GM23248 (cell line): ENCODE measurements at regions not wholly inside any gene's neighbourhood (a gene's known extent, or its start where the extent isn't known, plus 50 kb on each side); places are given as distances from the start of the nearest gene placed in this dataset.

Source experiments
- DNase-seq: peaks from one replicate; pipeline ENCODE4 v3.0.0-alpha.2; 2015
- H2AFZ ChIP-seq: fragments of 200-600 bp; sonication (generic); 2 replicates; pipeline ENCODE4 v1.6.1; 2016; ENCODE audit warnings: antibody characterized with exemption
- H3F3A ChIP-seq: fragments of 200-600 bp; sonication (generic); 2 replicates; pipeline ENCODE4 v1.6.1; 2016; ENCODE audit warnings: mild to moderate bottlenecking, antibody characterized with exemption, mixed run types; ENCODE audit not compliant: insufficient read depth
- H3K27ac ChIP-seq: fragments of 200-600 bp; sonication (generic); 2 replicates; pipeline ENCODE4 v1.5.1; 2016; ENCODE audit warnings: mild to moderate bottlenecking
- H3K27me3 ChIP-seq: fragments of 200-600 bp; sonication (generic); replicated peaks from 2 replicates; pipeline ENCODE4 v1.6.1; 2016; ENCODE audit warnings: mild to moderate bottlenecking; ENCODE audit not compliant: insufficient read depth
- H3K36me3 ChIP-seq: fragments of 200-600 bp; sonication (generic); 2 replicates; pipeline ENCODE4 v1.6.1; 2016; ENCODE audit warnings: low read depth, mild to moderate bottlenecking
- H3K4me1 ChIP-seq: fragments of 200-600 bp; sonication (generic); 2 replicates; pipeline ENCODE4 v1.6.1; 2016; ENCODE audit warnings: mild to moderate bottlenecking; ENCODE audit not compliant: insufficient read depth
- H3K4me2 ChIP-seq: fragments of 200-600 bp; sonication (generic); one replicate; pipeline ENCODE4 v1.6.1; 2016; ENCODE audit warnings: mild to moderate bottlenecking; ENCODE audit not compliant: unreplicated experiment
- H3K4me3 ChIP-seq: fragments of 200-600 bp; sonication (generic); 2 replicates; pipeline ENCODE4 v1.5.1; 2016; ENCODE audit warnings: mild to moderate bottlenecking
- H3K79me2 ChIP-seq: fragments of 200-600 bp; sonication (generic); 2 replicates; pipeline ENCODE4 v1.6.1; 2016; ENCODE audit warnings: mild to moderate bottlenecking; ENCODE audit not compliant: insufficient read depth
- H3K9ac ChIP-seq: fragments of 200-600 bp; sonication (generic); 2 replicates; pipeline ENCODE4 v1.6.1; 2016; ENCODE audit warnings: mild to moderate bottlenecking
- H3K9me2 ChIP-seq: fragments of 200-600 bp; sonication (generic); 2 replicates; pipeline ENCODE4 v1.6.1; 2016; ENCODE audit warnings: mixed run types, mild to moderate bottlenecking, moderate library complexity; ENCODE audit not compliant: insufficient read depth
- H3K9me3 ChIP-seq: fragments of 200-600 bp; sonication (generic); one replicate; pipeline ENCODE4 v1.6.1; 2017; ENCODE audit warnings: low read depth
- H4K20me1 ChIP-seq: fragments of 200-600 bp; sonication (generic); 2 replicates; pipeline ENCODE4 v1.6.0; 2016; ENCODE audit not compliant: insufficient read depth
- EZH2 ChIP-seq: fragments of 200-600 bp; sonication (generic); IDR thresholded peaks from 2 replicates; pipeline ENCODE4 v1.6.1; 2018; ENCODE audit warnings: antibody characterized with exemption, mild to moderate bottlenecking; ENCODE audit not compliant: insufficient read depth, poor library complexity, severe bottlenecking
- EZH2phosphoT487 ChIP-seq: fragments of 200-600 bp; sonication (generic); IDR thresholded peaks from 2 replicates; pipeline ENCODE4 v1.6.1; 2018; ENCODE audit warnings: antibody characterized with exemption, moderate library complexity, mild to moderate bottlenecking, low read depth; ENCODE audit not compliant: insufficient read depth
- WGBS, 2 experiments: methylation state at CpG; one replicate each; pipeline ENCODE4 v1.1.6; 2015 to 2017; ENCODE audit warnings: low lambda C conversion rate in 2 of 2, low coverage in 1 of 2; ENCODE audit errors: missing lambda C conversion rate in 2 of 2; 5-methylcytosine and 5-hydroxymethylcytosine counted together
- in situ Hi-C: fragments of 300-500 bp; cut with MboI; formaldehyde crosslinking; loops from 2 replicates; pipeline ENCODE4 v1.15.0; 2020

- Histone ChIP-seq H2AFZ (no peak overlapping the region), H3K36me3 (no peaks in the 10 kb centered on the region), H3K79me2 (no peaks in the 10 kb centered on the region), H4K20me1 (no peaks in the 10 kb centered on the region), H3K9ac (no peak overlapping the region), H3K27ac (no peak overlapping the region), H3K4me2 (no peak overlapping the region), H3F3A (no peaks in the 10 kb centered on the region), H3K4me1 (no peaks in the 10 kb centered on the region), H3K4me3 (no peak overlapping the region), H3K9me3 (no peaks in the 10 kb centered on the region), H3K9me2 (no peaks in the 10 kb centered on the region; the same call in 1 of the 2 replicates), H3K27me3 (no peaks in the 10 kb centered on the region)
- no peak for TF ChIP-seq EZH2
- 14 to 16% methylated on average over 6 of the region's 6 CpGs for WGBS, 2 experiments
- peak; percentile 10 for DNase-seq
- in situ Hi-C loops: no loop called here
These were observed 845.2 kb upstream of the CDH10 start for GRCh38 chr5:25489834-25490538.

DNA sequence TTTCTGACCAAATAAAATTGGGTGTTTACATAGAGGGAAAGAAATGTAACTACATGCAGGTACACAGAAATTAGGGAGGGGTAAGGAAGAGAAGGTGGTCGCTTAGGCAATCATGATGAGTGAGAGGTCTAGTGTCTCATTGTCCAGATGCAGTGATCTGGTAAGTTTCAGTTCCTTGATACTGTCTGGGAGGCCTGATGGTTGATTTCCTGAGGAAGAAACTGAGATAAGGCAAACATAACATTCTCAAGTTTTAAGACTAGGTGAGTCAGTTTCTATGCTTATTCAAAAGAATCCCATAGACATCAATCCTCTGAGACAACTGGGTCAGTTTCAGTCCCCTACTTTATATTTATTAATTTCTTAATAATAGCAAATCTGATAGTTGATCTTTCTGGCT, 843.3 kb upstream of the CDH10 start:
- no peak for DNase-seq
- no peak overlapping the region for H3K9ac ChIP-seq
- TF ChIP-seq EZH2phosphoT487 (no peak), EZH2 (no peak)
- no peaks in the 10 kb centered on the region; the same call in 1 of the 2 replicates for H3K9me2 ChIP-seq
- H3K9me3 ChIP-seq: no peaks in the 10 kb centered on the region
- WGBS, 2 experiments: 8 to 24% methylated on average over 1 of the region's 1 CpG
- in situ Hi-C loops: no loop called here
- H2AFZ ChIP-seq: no peak overlapping the region
- no peaks in the 10 kb centered on the region for H3K27me3 ChIP-seq
- H3K4me3 ChIP-seq: no peak overlapping the region
- no peaks in the 10 kb centered on the region for H4K20me1 ChIP-seq
- no peaks in the 10 kb centered on the region for H3K36me3 ChIP-seq
- H3F3A ChIP-seq: no peaks in the 10 kb centered on the region
- no peak overlapping the region for H3K4me2 ChIP-seq
- H3K27ac ChIP-seq: no peak overlapping the region
- no peaks in the 10 kb centered on the region for H3K4me1 ChIP-seq
- H3K79me2 ChIP-seq: no peaks in the 10 kb centered on the region

GRCh38 chr5:25484391-25484790, 839.6 kb upstream of the CDH10 start:
- Histone ChIP-seq H3K27ac (no peak overlapping the region), H2AFZ (no peak overlapping the region), H4K20me1 (no peaks in the 10 kb centered on the region), H3K4me3 (no peak overlapping the region), H3K9me2 (no peaks in the 10 kb centered on the region; the same call in 1 of the 2 replicates), H3K36me3 (no peaks in the 10 kb centered on the region), H3K4me2 (no peak overlapping the region), H3K9ac (no peak overlapping the region), H3K79me2 (no peaks in the 10 kb centered on the region), H3K4me1 (no peaks in the 10 kb centered on the region), H3K9me3 (no peaks in the 10 kb centered on the region), H3F3A (no peaks in the 10 kb centered on the region), H3K27me3 (no peaks in the 10 kb centered on the region)
- in situ Hi-C loops: no loop called here
- WGBS, 2 experiments: 43 to 50% methylated on average over 4 of the region's 4 CpGs
- no peak for TF ChIP-seq EZH2phosphoT487
- TF ChIP-seq EZH2: no peak
- DNase-seq: no peak

DNA sequence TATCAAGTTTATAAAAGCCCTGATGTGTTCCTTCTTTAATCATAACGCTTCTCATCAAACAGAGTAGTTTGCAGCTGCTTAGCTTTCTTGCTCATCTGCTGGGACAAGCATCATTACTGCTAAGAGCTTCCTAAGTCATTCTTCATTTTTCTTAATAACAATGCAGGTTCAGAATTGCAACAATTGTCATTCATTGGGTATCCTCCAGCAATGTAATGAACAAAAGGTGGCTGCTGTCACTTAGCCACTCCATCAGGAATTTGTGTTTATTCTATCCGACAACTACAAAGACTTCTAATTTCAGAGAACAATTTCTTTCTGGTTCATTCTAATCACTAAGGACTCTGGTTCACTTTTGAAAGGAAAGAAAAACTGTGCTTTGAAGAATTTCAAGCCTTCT, 836.7 kb upstream of the CDH10 start:
- Histone ChIP-seq H3K4me2 (no peak overlapping the region), H3K9ac (no peak overlapping the region), H3K27me3 (no peaks in the 10 kb centered on the region), H2AFZ (no peak overlapping the region), H3F3A (no peaks in the 10 kb centered on the region), H3K27ac (no peak overlapping the region), H3K4me3 (no peak overlapping the region), H3K4me1 (no peaks in the 10 kb centered on the region), H3K36me3 (no peaks in the 10 kb centered on the region), H3K79me2 (no peaks in the 10 kb centered on the region), H3K9me3 (no peaks in the 10 kb centered on the region), H4K20me1 (no peaks in the 10 kb centered on the region), H3K9me2 (no peaks in the 10 kb centered on the region)
- no peak for TF ChIP-seq EZH2phosphoT487
- TF ChIP-seq EZH2: no peak
- DNase-seq: no peak
- in situ Hi-C loops: no loop called here
- 6 to 18% methylated on average over 2 of the region's 2 CpGs for WGBS, 2 experiments
